Ovary (tissue), 7 donors: ENCODE measurements at regions not wholly inside any gene's neighbourhood (a gene's known extent, or its start where the extent isn't known, plus 50 kb on each side); places are given as distances from the start of the nearest gene placed in this dataset.

Source experiments
- DNase-seq, 5 donors: peaks; one replicate each; pipeline ENCODE4 v3.0.0-alpha.2; 2019 to 2020
- H3K27ac ChIP-seq, 2 donors: fragments of 200-600 bp; one replicate each; pipeline versions ENCODE4 v1.5.1 to v1.8.0; 2019 to 2022
- H3K27me3 ChIP-seq: fragments of 200-600 bp; one replicate; pipeline ENCODE4 v1.8.0; 2022
- H3K36me3 ChIP-seq: fragments of 200-600 bp; sonication (generic); one replicate; pipeline ENCODE4 v1.5.1; 2019
- H3K4me1 ChIP-seq: one replicate; pipeline ENCODE4 v1.8.1; 2013; ENCODE audit warnings: mild to moderate bottlenecking, moderate library complexity; ENCODE audit not compliant: insufficient read depth
- H3K4me3 ChIP-seq: fragments of 200-600 bp; sonication (generic); one replicate; pipeline ENCODE4 v1.5.1; 2017
- H3K9me3 ChIP-seq, 2 donors: fragments of 200-600 bp in 1 of 2; sonication (generic) in 1 of 2; one replicate each; pipeline versions ENCODE4 v1.5.1 to v1.8.1; 2013 to 2019; ENCODE audit warnings: mild to moderate bottlenecking in 1 of 2, moderate library complexity in 1 of 2
- EP300 ChIP-seq: sonication (generic); formaldehyde crosslinking; IDR thresholded peaks from one replicate; pipeline ENCODE4 v1.6.1; 2017; ENCODE audit warnings: antibody characterized with exemption
- POLR2A ChIP-seq: fragments of 450-650 bp; IDR thresholded peaks from one replicate; pipeline ENCODE4 v1.6.1; 2017; ENCODE audit warnings: antibody characterized with exemption, mild to moderate bottlenecking, moderate library complexity
- WGBS, 3 donors: extraction: QIAGEN DNeasy Blood & Tissue Kit in 1 of 3; methylation state at CpG; one replicate each; pipeline versions ENCODE4 v1.1.5 to v1.1.7; 2013 to 2017; 5-methylcytosine and 5-hydroxymethylcytosine counted together
- intact Hi-C, 4 donors: fragments of 100-400 bp; cut with DNase I; formaldehyde crosslinking; loops; one replicate each; pipeline versions ENCODE4 v1.11.0 to v1.15.1; 2022 to 2023
- TF ChIP-seq, protein P1 (sequence below), 3 donors: fragments of 450-650 bp in 2 of 3; fragments of 200-600 bp in 1 of 3; IDR thresholded peaks; one replicate each; pipeline versions ENCODE4 v1.5.1 to v1.8.0; 2016 to 2022; ENCODE audit warnings: antibody characterized with exemption in 3 of 3, mild to moderate bottlenecking in 1 of 3
- donor health status: DM: no; HTN: no; CAD: no; lungs with moderate emphysema.
- donor health status: DM: no; HTN: no; CAD: no.
- donor health status: Bipolar disorder and iron deficiency.
- donor health status: DM: no; HTN: no; CAD: no.
- donor health status: DM: yes; HTN: yes; CAD: no.

GRCh38 chr5:17796757-17797396, 162.6 kb downstream of the TAF11L14 start:
- Histone ChIP-seq H3K9me3 (no peaks in the 10 kb centered on the region), H3K36me3 (no peaks in the 10 kb centered on the region), H3K4me1 (no peaks in the 10 kb centered on the region), H3K4me3 (no peak overlapping the region), H3K27me3 (no peaks in the 10 kb centered on the region), H3K27ac (no peak overlapping the region)
- TF ChIP-seq, protein P1, sequence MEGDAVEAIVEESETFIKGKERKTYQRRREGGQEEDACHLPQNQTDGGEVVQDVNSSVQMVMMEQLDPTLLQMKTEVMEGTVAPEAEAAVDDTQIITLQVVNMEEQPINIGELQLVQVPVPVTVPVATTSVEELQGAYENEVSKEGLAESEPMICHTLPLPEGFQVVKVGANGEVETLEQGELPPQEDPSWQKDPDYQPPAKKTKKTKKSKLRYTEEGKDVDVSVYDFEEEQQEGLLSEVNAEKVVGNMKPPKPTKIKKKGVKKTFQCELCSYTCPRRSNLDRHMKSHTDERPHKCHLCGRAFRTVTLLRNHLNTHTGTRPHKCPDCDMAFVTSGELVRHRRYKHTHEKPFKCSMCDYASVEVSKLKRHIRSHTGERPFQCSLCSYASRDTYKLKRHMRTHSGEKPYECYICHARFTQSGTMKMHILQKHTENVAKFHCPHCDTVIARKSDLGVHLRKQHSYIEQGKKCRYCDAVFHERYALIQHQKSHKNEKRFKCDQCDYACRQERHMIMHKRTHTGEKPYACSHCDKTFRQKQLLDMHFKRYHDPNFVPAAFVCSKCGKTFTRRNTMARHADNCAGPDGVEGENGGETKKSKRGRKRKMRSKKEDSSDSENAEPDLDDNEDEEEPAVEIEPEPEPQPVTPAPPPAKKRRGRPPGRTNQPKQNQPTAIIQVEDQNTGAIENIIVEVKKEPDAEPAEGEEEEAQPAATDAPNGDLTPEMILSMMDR (IDR thresholded peaks at IDR 0.05): no peak
- TF ChIP-seq EP300 (no peak), POLR2A (no peak)
- DNase-seq: no peak
- intact Hi-C loops: no loop called here
- 38 to 51% (median 41%) methylated on average over 5 of the region's 5 CpGs for WGBS, 3 donors

DNA sequence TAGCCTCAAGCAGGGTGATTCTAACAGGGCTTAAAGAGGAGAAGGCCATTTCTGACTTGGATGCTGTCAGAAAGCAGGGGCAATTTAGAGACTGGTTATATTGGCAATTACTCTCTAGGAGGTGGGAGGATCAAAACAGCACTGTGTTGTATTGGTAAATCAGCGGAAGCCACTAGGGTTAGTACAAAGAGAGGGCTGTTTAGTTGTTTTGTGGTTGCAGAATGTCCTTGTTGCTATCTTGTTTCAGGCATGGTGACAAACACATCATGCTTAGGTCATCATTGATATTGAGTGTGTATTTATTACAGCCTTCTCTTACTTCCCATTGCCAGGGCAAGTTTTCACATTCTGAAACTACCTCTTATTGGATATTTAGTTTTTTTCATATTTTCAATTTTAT, 165.3 kb downstream of the TAF11L14 start:
- Histone ChIP-seq H3K4me1 (no peaks in the 10 kb centered on the region), H3K27ac (no peak overlapping the region), H3K36me3 (no peaks in the 10 kb centered on the region), H3K4me3 (no peak overlapping the region), H3K27me3 (no peaks in the 10 kb centered on the region), H3K9me3 (no peaks in the 10 kb centered on the region)
- TF ChIP-seq, protein P1 (IDR thresholded peaks at IDR 0.05): no peak
- TF ChIP-seq POLR2A (no peak), EP300 (no peak)
- 57 to 82% (median 61%) methylated on average over 1 of the region's 1 CpG for WGBS, 3 donors
- DNase-seq: no peak
- intact Hi-C loops: no loop called here

DNA sequence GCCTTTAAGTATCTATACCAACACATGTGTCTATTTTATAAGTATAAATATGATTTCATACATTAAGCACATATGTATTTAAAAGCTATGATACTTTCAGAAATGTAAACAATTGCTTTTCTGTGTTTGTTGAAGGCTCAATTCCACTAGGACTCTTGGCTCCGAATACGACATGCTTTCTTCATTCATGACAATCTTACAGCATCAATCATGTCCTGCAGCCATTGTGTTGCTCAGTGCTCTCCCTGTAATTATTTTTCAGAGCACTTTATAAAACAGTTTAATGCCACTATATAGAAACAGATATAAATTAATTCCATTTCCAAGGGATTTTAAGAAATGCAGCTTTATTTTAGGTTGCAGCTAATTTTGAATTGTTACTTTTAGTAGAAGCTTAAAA, 167.3 kb downstream of the TAF11L14 start:
- no peak overlapping the region for H3K27ac ChIP-seq
- H3K27me3 ChIP-seq: no peaks in the 10 kb centered on the region
- no peaks in the 10 kb centered on the region for H3K4me1 ChIP-seq
- H3K9me3 ChIP-seq: no peaks in the 10 kb centered on the region
- 83 to 87% (median 86%) methylated on average over 2 of the region's 2 CpGs for WGBS, 3 donors
- no peaks in the 10 kb centered on the region for H3K36me3 ChIP-seq
- intact Hi-C loops: no loop called here
- DNase-seq: no peak
- TF ChIP-seq EP300: no peak
- no peak overlapping the region for H3K4me3 ChIP-seq

DNA sequence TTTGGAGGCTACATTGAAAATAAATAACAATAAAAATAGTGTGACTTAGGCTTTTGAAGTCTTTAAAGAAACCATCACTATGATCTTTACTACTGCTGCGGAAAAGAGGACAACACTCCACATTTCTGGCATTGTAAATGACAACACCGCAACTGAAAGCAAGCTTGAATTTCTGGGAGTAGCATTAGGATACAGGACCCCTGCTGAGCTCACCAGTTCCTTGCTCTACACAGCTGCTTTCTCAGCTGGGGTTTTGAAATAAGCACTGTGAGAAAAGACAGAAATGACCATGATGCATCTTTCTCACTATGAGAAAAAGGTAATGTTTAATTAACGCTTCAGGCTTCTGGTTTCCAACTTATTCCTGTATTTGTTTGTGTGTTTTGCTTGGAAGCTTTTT, 168.0 kb downstream of the TAF11L14 start:
- WGBS, 3 donors: 49 to 58% (median 51%) methylated on average over 3 of the region's 3 CpGs
- H3K4me1 ChIP-seq: no peaks in the 10 kb centered on the region
- intact Hi-C loops: no loop called here
- no peak overlapping the region for H3K4me3 ChIP-seq
- H3K27ac ChIP-seq: no peak overlapping the region
- DNase-seq: no peak
- TF ChIP-seq EP300 (no peak), POLR2A (no peak)
- TF ChIP-seq, protein P1 (IDR thresholded peaks at IDR 0.05): no peak
- no peaks in the 10 kb centered on the region for H3K27me3 ChIP-seq
- H3K9me3 ChIP-seq: no peaks in the 10 kb centered on the region
- no peaks in the 10 kb centered on the region for H3K36me3 ChIP-seq

GRCh38 chr5:17803971-17804370, 169.7 kb downstream of the TAF11L14 start:
- H3K27ac ChIP-seq: no peak overlapping the region
- H3K36me3 ChIP-seq: no peaks in the 10 kb centered on the region
- H3K9me3 ChIP-seq: no peaks in the 10 kb centered on the region
- no peak overlapping the region for H3K4me3 ChIP-seq
- H3K4me1 ChIP-seq: no peaks in the 10 kb centered on the region
- DNase-seq: no peak
- intact Hi-C loops: no loop called here
- H3K27me3 ChIP-seq: no peaks in the 10 kb centered on the region
- TF ChIP-seq EP300 (no peak), POLR2A (no peak)
- TF ChIP-seq, protein P1 (IDR thresholded peaks at IDR 0.05): no peak
